ENCODE measurements at regions not wholly inside any gene's neighbourhood (a gene's known extent, or its start where the extent isn't known, plus 50 kb on each side); places are given as distances from the start of the nearest gene placed in this dataset.

DNA sequence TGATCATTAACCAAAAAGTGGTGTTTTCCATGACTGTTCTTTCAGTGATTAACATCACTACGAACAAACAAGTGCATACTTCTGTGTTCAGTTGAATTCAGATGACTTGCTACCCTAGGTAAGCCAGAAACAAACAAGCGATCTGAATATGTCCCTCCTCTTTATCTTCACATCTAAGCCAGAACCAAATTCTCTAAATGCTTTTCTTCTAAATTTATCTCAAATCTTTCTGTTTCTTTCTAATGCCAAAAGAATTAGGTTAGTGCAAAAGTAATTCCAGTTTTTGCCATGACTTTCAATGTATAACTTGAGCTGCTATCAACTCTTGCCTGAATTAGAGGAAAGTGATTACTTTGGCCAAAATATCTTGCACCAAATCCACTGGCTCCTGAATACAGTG is 481.2 kb downstream of the COL11A1 start:
- TF ChIP-seq CTCF (IDR thresholded peaks at IDR 0.05): no peak
- TF ChIP-seq POLR2A (IDR thresholded peaks at IDR 0.05): no peak

All from thyroid gland (tissue), 4 donors.